Mesenchymal stem cell (in vitro differentiated cells and primary cell): ENCODE measurements at regions not wholly inside any gene's neighbourhood (a gene's known extent, or its start where the extent isn't known, plus 50 kb on each side); places are given as distances from the start of the nearest gene placed in this dataset.

ENCODE experiments used
- DNase-seq: peaks from one replicate; pipeline ENCODE4 v3.0.0-alpha.2; 2013
- H2AFZ ChIP-seq: one replicate; pipeline ENCODE4 v1.6.1; 2013; ENCODE audit warnings: low read depth, mild to moderate bottlenecking, control low read depth, inconsistent platforms, low read length, moderate library complexity
- H2AK5ac ChIP-seq: 2 replicates; pipeline ENCODE4 v1.6.1; 2013; ENCODE audit warnings: low read length, moderate library complexity, mild to moderate bottlenecking, inconsistent platforms; ENCODE audit not compliant: severe bottlenecking
- H2BK120ac ChIP-seq: one replicate; pipeline ENCODE4 v1.6.1; 2013; ENCODE audit warnings: low read depth, mild to moderate bottlenecking, inconsistent platforms, low read length, moderate library complexity
- H2BK12ac ChIP-seq, 2 experiments: one replicate each; pipeline ENCODE4 v1.6.1; 2013; ENCODE audit warnings: inconsistent platforms in 2 of 2, low read length in 2 of 2, mild to moderate bottlenecking in 2 of 2, moderate library complexity in 2 of 2, control low read depth in 1 of 2
- H2BK15ac ChIP-seq: one replicate; pipeline ENCODE4 v1.6.1; 2013; ENCODE audit warnings: mild to moderate bottlenecking, low read depth, inconsistent platforms; ENCODE audit not compliant: poor library complexity, severe bottlenecking
- H2BK5ac ChIP-seq: 2 replicates; pipeline ENCODE4 v1.6.1; 2013; ENCODE audit warnings: low read depth, mild to moderate bottlenecking, low read length, control low read depth, inconsistent platforms; ENCODE audit not compliant: poor library complexity, severe bottlenecking
- H3K14ac ChIP-seq, 2 experiments: one replicate each; pipeline ENCODE4 v1.6.1; 2013; ENCODE audit warnings: inconsistent platforms in 2 of 2, low read length in 2 of 2, control low read depth in 1 of 2, mild to moderate bottlenecking in 1 of 2, moderate library complexity in 1 of 2
- H3K18ac ChIP-seq, 2 experiments: one replicate each; pipeline ENCODE4 v1.6.1; 2013; ENCODE audit warnings: inconsistent platforms in 2 of 2, low read length in 2 of 2, control low read depth in 1 of 2, low read depth in 1 of 2, mild to moderate bottlenecking in 1 of 2
- H3K23ac ChIP-seq, 2 experiments: one replicate each; pipeline ENCODE4 v1.6.1; 2013; ENCODE audit warnings: inconsistent platforms in 2 of 2, low read length in 2 of 2, mild to moderate bottlenecking in 2 of 2, moderate library complexity in 2 of 2, control low read depth in 1 of 2
- H3K27ac ChIP-seq: 2 replicates; pipeline ENCODE4 v1.5.1; 2013; ENCODE audit warnings: mild to moderate bottlenecking, moderate library complexity, low read length, control low read depth, inconsistent platforms; ENCODE audit not compliant: poor library complexity, severe bottlenecking
- H3K27me3 ChIP-seq, 2 experiments: 2 replicates each; pipeline versions ENCODE4 v1.6.1 to v1.7.0; 2013; ENCODE audit warnings: low read length in 2 of 2, mild to moderate bottlenecking in 2 of 2, moderate library complexity in 2 of 2, control low read depth in 1 of 2, inconsistent platforms in 1 of 2; ENCODE audit not compliant: control insufficient read depth in 1 of 2, insufficient read depth in 1 of 2
- H3K36me3 ChIP-seq, 2 experiments: 2 replicates each; pipeline versions ENCODE4 v1.6.1 to v1.7.0; 2013; ENCODE audit warnings: low read length in 2 of 2, control low read depth in 1 of 2, inconsistent platforms in 1 of 2, low read depth in 1 of 2, mild to moderate bottlenecking in 1 of 2; ENCODE audit not compliant: insufficient read depth in 2 of 2, control insufficient read depth in 1 of 2
- H3K4ac ChIP-seq, 2 experiments: one replicate each; pipeline ENCODE4 v1.6.1; 2013; ENCODE audit warnings: inconsistent platforms in 2 of 2, low read length in 2 of 2, mild to moderate bottlenecking in 2 of 2, moderate library complexity in 2 of 2, control low read depth in 1 of 2, low read depth in 1 of 2
- H3K4me1 ChIP-seq: 2 replicates; pipeline ENCODE4 v1.6.1; 2013; ENCODE audit warnings: low read depth, low read length, control low read depth; ENCODE audit not compliant: control insufficient read depth, insufficient read depth
- H3K4me2 ChIP-seq: 2 replicates; pipeline ENCODE4 v1.6.1; 2013; ENCODE audit warnings: low read length, mild to moderate bottlenecking, inconsistent platforms; ENCODE audit not compliant: poor library complexity, severe bottlenecking
- H3K4me3 ChIP-seq, 2 experiments: 2 replicates each; pipeline versions ENCODE4 v1.5.1 to v1.7.0; 2013; ENCODE audit warnings: low read length in 2 of 2, mild to moderate bottlenecking in 2 of 2, control low read depth in 1 of 2, low read depth in 1 of 2; ENCODE audit not compliant: insufficient read depth in 1 of 2
- H3K79me1 ChIP-seq: replicated peaks from 2 replicates; pipeline ENCODE4 v1.6.1; 2013; ENCODE audit warnings: mild to moderate bottlenecking, control low read depth, low read length, inconsistent platforms; ENCODE audit not compliant: poor library complexity, severe bottlenecking
- H3K9ac ChIP-seq: 2 replicates; pipeline ENCODE4 v1.7.0; 2013; ENCODE audit warnings: mild to moderate bottlenecking, low read length, moderate library complexity
- H3K9me3 ChIP-seq: 2 replicates; pipeline ENCODE4 v1.7.0; 2013; ENCODE audit warnings: mild to moderate bottlenecking, low read length; ENCODE audit not compliant: control insufficient read depth
- H4K8ac ChIP-seq: one replicate; pipeline ENCODE4 v1.6.1; 2013; ENCODE audit warnings: inconsistent platforms, mild to moderate bottlenecking, low read length, moderate library complexity
- H4K91ac ChIP-seq: one replicate; pipeline ENCODE4 v1.6.1; 2013; ENCODE audit warnings: mild to moderate bottlenecking, low read length, inconsistent platforms
- WGBS: methylation state at CpG from one replicate; pipeline ENCODE4 v1.1.7; 2013; ENCODE audit warnings: mixed read lengths; 5-methylcytosine and 5-hydroxymethylcytosine counted together

GRCh38 chr2:65823511-65823910 is 391.1 kb upstream of the SPRED2 start:
- H3K4me3 ChIP-seq = no peak overlapping the region
- H4K91ac ChIP-seq = no peak overlapping the region
- no peak overlapping the region for H3K9ac ChIP-seq
- no peaks in the 10 kb centered on the region for H3K4me1 ChIP-seq
- no peak overlapping the region for H3K18ac ChIP-seq
- H3K14ac ChIP-seq = no peak overlapping the region
- DNase-seq = no peak
- no peak overlapping the region for H4K8ac ChIP-seq
- H3K36me3 ChIP-seq = no peaks in the 10 kb centered on the region
- 76% methylated on average over 3 of the region's 4 CpGs for WGBS
- H2AFZ ChIP-seq = no peak overlapping the region
- H2BK12ac ChIP-seq = no peak overlapping the region
- H2BK5ac ChIP-seq = no peak overlapping the region
- no peak overlapping the region for H3K23ac ChIP-seq
- H2AK5ac ChIP-seq = no peak overlapping the region
- H3K4ac ChIP-seq = no peak overlapping the region
- no peak overlapping the region for H3K4me2 ChIP-seq
- no peak overlapping the region for H2BK120ac ChIP-seq
- H3K27ac ChIP-seq = no peak overlapping the region
- H3K9me3 ChIP-seq = no peaks in the 10 kb centered on the region
- H3K79me1 ChIP-seq = no peaks in the 10 kb centered on the region
- no peak overlapping the region for H2BK15ac ChIP-seq
- H3K27me3 ChIP-seq = no peaks in the 10 kb centered on the region

GRCh38 chr2:65820454-65820853 is 388.1 kb upstream of the SPRED2 start:
- H3K79me1 ChIP-seq = no peaks in the 10 kb centered on the region
- WGBS = 72% methylated on average over 6 of the region's 6 CpGs

GRCh38 chr2:65819963-65820362 is 387.6 kb upstream of the SPRED2 start:
- no peak for DNase-seq
- Histone ChIP-seq H3K27me3 (no peaks in the 10 kb centered on the region), H2AFZ (no peak overlapping the region), H2BK120ac (no peak overlapping the region), H4K8ac (no peak overlapping the region), H2BK15ac (no peak overlapping the region), H3K23ac (no peak overlapping the region), H2BK12ac (no peak overlapping the region), H3K9ac (no peak overlapping the region), H3K27ac (no peak overlapping the region), H2AK5ac (no peak overlapping the region), H3K4me3 (no peak overlapping the region), H3K14ac (no peak overlapping the region), H3K4me1 (no peaks in the 10 kb centered on the region), H4K91ac (no peak overlapping the region), H3K4ac (no peak overlapping the region), H3K18ac (no peak overlapping the region), H3K9me3 (no peaks in the 10 kb centered on the region), H3K79me1 (no peaks in the 10 kb centered on the region), H3K4me2 (no peak overlapping the region), H3K36me3 (no peaks in the 10 kb centered on the region), H2BK5ac (no peak overlapping the region)
- 69% methylated on average over 1 of the region's 1 CpG for WGBS

More at GRCh38 chr2:65820454-65820853, 388.1 kb upstream of the SPRED2 start:
- no peak overlapping the region for H2BK12ac ChIP-seq
- H3K36me3 ChIP-seq = no peaks in the 10 kb centered on the region
- H3K27ac ChIP-seq = no peak overlapping the region
- no peak overlapping the region for H3K18ac ChIP-seq
- no peak overlapping the region for H3K14ac ChIP-seq
- no peak overlapping the region for H2BK5ac ChIP-seq
- H4K8ac ChIP-seq = no peak overlapping the region
- DNase-seq = no peak
- no peak overlapping the region for H2AK5ac ChIP-seq
- no peaks in the 10 kb centered on the region for H3K27me3 ChIP-seq
- H3K4me2 ChIP-seq = no peak overlapping the region
- no peak overlapping the region for H4K91ac ChIP-seq
- H3K4ac ChIP-seq = no peak overlapping the region
- H3K4me1 ChIP-seq = no peaks in the 10 kb centered on the region
- H3K4me3 ChIP-seq = no peak overlapping the region
- no peak overlapping the region for H2BK15ac ChIP-seq
- no peak overlapping the region for H3K23ac ChIP-seq
- H3K9ac ChIP-seq = no peak overlapping the region
- no peaks in the 10 kb centered on the region for H3K9me3 ChIP-seq
- H2BK120ac ChIP-seq = no peak overlapping the region
- no peak overlapping the region for H2AFZ ChIP-seq

DNA sequence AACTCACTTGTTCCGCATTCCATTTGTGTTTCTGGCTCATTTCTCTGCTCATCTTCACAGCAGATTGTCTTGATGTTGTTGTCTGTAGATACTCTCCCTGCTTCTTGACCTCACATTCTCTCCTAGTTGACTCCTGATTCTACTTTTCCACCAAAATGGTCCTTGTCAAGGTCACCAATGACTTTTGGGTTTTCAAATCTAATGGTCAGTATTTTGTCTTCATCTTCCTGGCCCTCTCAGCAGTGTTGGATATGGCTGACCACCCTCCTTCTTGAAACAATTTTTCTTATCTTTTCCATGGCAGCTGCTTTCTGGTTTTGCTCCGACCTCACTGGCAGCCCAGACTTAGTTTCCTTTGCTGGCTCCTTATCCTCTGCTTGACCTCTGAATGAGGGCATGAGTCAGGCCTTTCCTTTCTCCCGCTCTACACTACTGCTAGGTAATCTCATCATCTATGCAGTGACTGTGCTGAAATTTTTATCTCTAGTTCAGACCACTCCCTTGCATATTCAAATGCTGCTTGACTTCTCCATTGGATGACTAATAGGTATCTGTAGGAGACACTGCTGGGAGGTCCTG is 386.6 kb upstream of the SPRED2 start:
- H3K27ac ChIP-seq = no peak overlapping the region
- H4K91ac ChIP-seq = no peak overlapping the region

More for the DNA sequence above, 386.6 kb upstream of the SPRED2 start:
- H3K23ac ChIP-seq = no peak overlapping the region
- H2BK15ac ChIP-seq = no peak overlapping the region
- no peak overlapping the region for H2AK5ac ChIP-seq
- H2BK120ac ChIP-seq = no peak overlapping the region
- H2AFZ ChIP-seq = no peak overlapping the region
- 66% methylated on average over 3 of the region's 3 CpGs for WGBS
- no peak overlapping the region for H3K4me3 ChIP-seq
- no peak overlapping the region for H2BK5ac ChIP-seq
- H3K14ac ChIP-seq = no peak overlapping the region
- H4K8ac ChIP-seq = no peak overlapping the region
- no peak overlapping the region for H3K9ac ChIP-seq
- H3K4me1 ChIP-seq = no peaks in the 10 kb centered on the region
- no peaks in the 10 kb centered on the region for H3K27me3 ChIP-seq
- H3K4ac ChIP-seq = no peak overlapping the region
- DNase-seq = peak; percentile 7
- no peak overlapping the region for H3K18ac ChIP-seq
- no peaks in the 10 kb centered on the region for H3K79me1 ChIP-seq
- H3K36me3 ChIP-seq = no peaks in the 10 kb centered on the region
- no peaks in the 10 kb centered on the region for H3K9me3 ChIP-seq
- no peak overlapping the region for H2BK12ac ChIP-seq
- no peak overlapping the region for H3K4me2 ChIP-seq
